ENCODE measurements at regions not wholly inside any gene's neighbourhood (a gene's known extent, or its start where the extent isn't known, plus 50 kb on each side); places are given as distances from the start of the nearest gene placed in this dataset.

GRCh38 chr12:33825442-33825841 lies 196.9 kb upstream of the ALG10 start:
- DNase-seq (ENCODE audit: low read depth, low spot score) = no peak
- POLR2A ChIA-PET = no interaction called here
- CTCF ChIA-PET = no interaction called here
- Histone ChIP-seq H3K9me3 (ENCODE audit: control insufficient read depth, insufficient read depth, low read length) (peaks cover 11% of the 10 kb centered on the region), H3K4me3 (ENCODE audit: low read depth, low read length) (no peak overlapping the region), H3K27ac (ENCODE audit: low read depth, low read length) (no peak overlapping the region), H3K27me3 (ENCODE audit: control insufficient read depth, insufficient read depth, low read length) (no peaks in the 10 kb centered on the region)
- no peak for TF ChIP-seq CTCF (IDR thresholded peaks at IDR 0.05; ENCODE audit: low read depth, low read length)

GRCh38 chr12:33825986-33826602 lies 196.2 kb upstream of the ALG10 start:
- Histone ChIP-seq H3K4me3 (ENCODE audit: low read depth, low read length) (no peak overlapping the region), H3K9me3 (ENCODE audit: control insufficient read depth, insufficient read depth, low read length) (peaks cover 11% of the 10 kb centered on the region), H3K27me3 (ENCODE audit: control insufficient read depth, insufficient read depth, low read length) (no peaks in the 10 kb centered on the region), H3K27ac (ENCODE audit: low read depth, low read length) (no peak overlapping the region)
- ChIA-PET POLR2A (no interaction called here), CTCF (no interaction called here)
- no peak for DNase-seq (ENCODE audit: low read depth, low spot score)
- no peak for TF ChIP-seq CTCF (IDR thresholded peaks at IDR 0.05; ENCODE audit: low read depth, low read length)

- DNase-seq (ENCODE audit: low read depth, low spot score) = no peak
- no peaks in the 10 kb centered on the region for H3K27me3 ChIP-seq (ENCODE audit: control insufficient read depth, insufficient read depth, low read length)
- ChIA-PET POLR2A (no interaction called here), CTCF (no interaction called here)
- H3K27ac ChIP-seq (ENCODE audit: low read depth, low read length) = no peak overlapping the region
- peaks cover 5% of the 10 kb centered on the region for H3K9me3 ChIP-seq (ENCODE audit: control insufficient read depth, insufficient read depth, low read length)
- TF ChIP-seq CTCF (IDR thresholded peaks at IDR 0.05; ENCODE audit: low read depth, low read length) = no peak
- H3K4me3 ChIP-seq (ENCODE audit: low read depth, low read length) = no peak overlapping the region
Observed at GRCh38 chr12:33828326-33828725, 194.0 kb upstream of the ALG10 start.

GRCh38 chr12:33830070-33830469 lies 192.2 kb upstream of the ALG10 start:
- POLR2A ChIA-PET = no interaction called here
- Histone ChIP-seq H3K9me3 (ENCODE audit: control insufficient read depth, insufficient read depth, low read length) (peaks cover 5% of the 10 kb centered on the region), H3K27ac (ENCODE audit: low read depth, low read length) (no peak overlapping the region), H3K27me3 (ENCODE audit: control insufficient read depth, insufficient read depth, low read length) (no peaks in the 10 kb centered on the region), H3K4me3 (ENCODE audit: low read depth, low read length) (no peak overlapping the region)
- no peak for TF ChIP-seq CTCF (IDR thresholded peaks at IDR 0.05; ENCODE audit: low read depth, low read length)
- CTCF ChIA-PET = no interaction called here
- no peak for DNase-seq (ENCODE audit: low read depth, low spot score)

- CTCF ChIA-PET = no interaction called here
Observed at GRCh38 chr12:33832900-33833299, 189.4 kb upstream of the ALG10 start.

More at GRCh38 chr12:33832900-33833299, 189.4 kb upstream of the ALG10 start:
- no peak for TF ChIP-seq CTCF (IDR thresholded peaks at IDR 0.05; ENCODE audit: low read depth, low read length)
- Histone ChIP-seq H3K27me3 (ENCODE audit: control insufficient read depth, insufficient read depth, low read length) (no peaks in the 10 kb centered on the region), H3K4me3 (ENCODE audit: low read depth, low read length) (no peak overlapping the region), H3K9me3 (ENCODE audit: control insufficient read depth, insufficient read depth, low read length) (peaks cover 5% of the 10 kb centered on the region), H3K27ac (ENCODE audit: low read depth, low read length) (no peak overlapping the region)
- DNase-seq (ENCODE audit: low read depth, low spot score) = no peak
- POLR2A ChIA-PET = no interaction called here
